Kidney tubule cell (primary cell): ENCODE measurements at regions not wholly inside any gene's neighbourhood (a gene's known extent, or its start where the extent isn't known, plus 50 kb on each side); places are given as distances from the start of the nearest gene placed in this dataset.
A peak's percentile ranks its signal among the peaks of the same experiment; 100 is the strongest.
"Not testable (repeated sequence)": the region's sequence is repeated elsewhere in the genome, so short reads cannot be mapped to it uniquely, and the experiment has no call there.

Source experiments
- DNase-seq: peaks from one replicate; pipeline ENCODE4 v3.0.0-alpha.2; 2018; ENCODE audit warnings: low spot score

DNA sequence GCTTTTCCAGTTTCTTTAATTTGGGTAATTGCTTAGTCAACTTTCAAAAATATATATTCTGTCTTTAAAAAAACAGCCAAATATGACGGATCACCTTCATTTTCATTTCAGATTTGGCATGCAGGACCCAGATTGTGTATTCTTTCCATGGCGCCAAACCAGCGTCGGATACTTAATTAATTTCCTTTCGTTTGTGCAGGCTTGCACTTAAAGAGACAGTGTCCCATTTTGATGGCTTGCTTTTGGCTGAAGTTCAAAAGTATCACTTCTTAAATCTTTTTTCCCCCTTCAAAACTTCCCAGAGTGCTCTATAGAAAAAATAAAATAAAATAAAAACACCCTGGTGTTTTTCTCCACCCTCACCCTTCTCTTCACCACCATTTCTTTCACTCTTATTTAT lies 394.5 kb upstream of the SOX9 start:
- DNase-seq, result no peak

DNA sequence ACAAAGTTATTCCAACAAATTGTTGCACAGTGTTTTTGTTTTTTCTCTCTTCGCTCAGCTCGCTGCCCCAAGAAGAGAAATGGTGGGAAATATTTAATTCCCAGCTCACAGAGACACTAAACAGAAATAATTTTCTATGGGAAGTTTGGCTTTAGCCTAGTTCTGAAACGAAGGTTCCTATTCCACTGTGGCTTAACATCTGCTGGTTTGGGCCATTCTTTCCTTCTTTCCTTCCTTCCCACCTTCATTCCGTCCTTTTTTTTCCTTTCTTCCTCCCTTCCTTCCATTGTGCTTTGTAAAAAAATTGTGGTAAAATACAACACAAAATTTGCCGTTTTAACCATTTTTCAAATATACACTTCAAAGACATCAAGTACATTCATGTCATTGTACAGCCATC lies 393.5 kb upstream of the SOX9 start:
- DNase-seq, result no peak

DNA sequence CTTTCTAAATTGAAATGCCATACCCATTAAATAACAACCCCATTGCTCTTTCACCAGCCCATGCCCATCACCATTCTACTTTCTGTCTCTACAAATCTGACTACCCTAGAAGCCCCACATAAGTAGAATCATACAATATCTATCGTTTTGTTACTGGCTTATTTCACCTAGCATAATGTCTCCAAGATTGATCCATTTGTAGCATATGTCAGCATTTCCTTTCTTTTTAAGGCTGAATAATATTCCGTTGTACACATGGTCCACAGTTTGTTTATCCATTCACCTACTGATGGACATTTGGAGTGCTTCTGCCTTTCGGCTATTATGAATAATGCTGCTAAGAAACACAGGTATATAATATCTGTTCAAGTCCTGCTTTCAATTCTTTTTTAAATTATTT lies 393.1 kb upstream of the SOX9 start:
- no peak for DNase-seq

DNA sequence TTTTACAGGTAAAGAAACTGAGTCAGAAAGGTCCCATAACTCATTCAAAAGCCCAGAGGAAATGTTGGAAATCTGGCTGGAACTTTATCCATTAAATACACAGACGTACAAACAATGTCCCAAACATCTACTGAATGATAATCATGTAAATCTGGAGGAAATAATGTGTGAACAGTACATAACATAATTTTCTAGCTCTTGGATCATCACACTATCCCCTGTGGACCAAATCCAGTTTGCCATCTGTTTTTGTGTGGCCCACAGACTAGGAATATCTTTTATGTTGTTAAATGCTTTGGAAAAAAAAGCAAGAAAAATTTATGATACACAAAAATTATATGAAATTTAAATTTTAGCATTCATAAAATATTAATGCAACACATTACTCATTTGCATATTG lies 389.9 kb upstream of the SOX9 start:
- DNase-seq, result no peak

DNA sequence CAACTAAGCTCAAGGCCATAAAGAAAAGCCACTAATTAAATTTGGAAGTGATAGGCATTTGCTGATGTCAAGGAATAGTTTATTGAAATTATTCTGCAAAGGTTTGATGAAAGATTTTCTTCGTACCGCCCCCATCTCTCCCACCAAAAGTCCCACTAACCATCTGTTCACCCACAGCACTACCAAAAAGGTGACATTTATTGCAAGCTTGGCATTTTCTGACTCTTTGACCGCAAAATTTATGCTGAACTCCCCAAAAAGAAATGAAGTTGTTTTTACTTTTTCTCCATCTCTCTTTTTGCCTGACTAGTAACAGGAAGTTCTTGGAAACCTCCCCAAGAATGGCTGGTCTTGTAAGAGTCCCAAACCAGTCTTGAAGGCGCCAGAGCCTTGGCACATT lies 384.9 kb upstream of the SOX9 start:
- no peak for DNase-seq

DNA sequence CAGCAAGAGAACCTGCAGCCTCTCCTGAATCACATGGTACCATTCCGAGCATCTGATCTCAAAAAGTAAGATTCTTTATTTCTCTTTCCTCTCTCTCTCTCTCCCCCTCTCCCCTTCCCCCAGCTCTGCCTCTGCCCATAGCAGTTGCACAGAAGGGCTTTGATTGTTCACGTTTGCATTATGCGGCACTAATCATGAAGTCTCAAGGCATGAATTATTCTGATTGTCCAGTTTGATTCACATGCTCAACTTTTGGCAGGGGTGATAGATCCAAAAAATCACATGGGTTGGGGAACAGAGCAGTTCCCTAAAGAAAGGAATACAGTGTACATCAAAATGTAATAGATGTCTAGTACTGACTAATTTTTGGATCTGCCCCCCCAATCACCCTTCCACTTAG lies 380.0 kb upstream of the SOX9 start:
- no peak for DNase-seq

DNA sequence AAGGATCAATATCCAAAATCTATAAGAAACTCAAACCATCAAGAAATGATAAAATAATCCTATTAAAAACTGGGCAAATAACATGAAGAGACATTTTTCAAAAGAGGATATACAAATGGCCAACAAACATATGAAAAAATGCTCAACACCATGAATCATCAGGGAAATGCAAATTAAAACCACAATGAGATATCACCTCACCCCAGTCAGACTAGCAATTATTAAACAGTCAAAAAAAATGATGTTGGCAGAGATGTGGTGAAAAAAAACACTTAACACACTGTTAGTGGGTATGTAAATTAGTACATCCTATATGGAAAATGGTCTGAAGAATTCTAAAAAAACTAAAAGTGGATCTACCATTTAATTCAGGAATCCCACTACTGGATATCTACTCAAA lies 379.0 kb upstream of the SOX9 start:
- peak; percentile 45 for DNase-seq

DNA sequence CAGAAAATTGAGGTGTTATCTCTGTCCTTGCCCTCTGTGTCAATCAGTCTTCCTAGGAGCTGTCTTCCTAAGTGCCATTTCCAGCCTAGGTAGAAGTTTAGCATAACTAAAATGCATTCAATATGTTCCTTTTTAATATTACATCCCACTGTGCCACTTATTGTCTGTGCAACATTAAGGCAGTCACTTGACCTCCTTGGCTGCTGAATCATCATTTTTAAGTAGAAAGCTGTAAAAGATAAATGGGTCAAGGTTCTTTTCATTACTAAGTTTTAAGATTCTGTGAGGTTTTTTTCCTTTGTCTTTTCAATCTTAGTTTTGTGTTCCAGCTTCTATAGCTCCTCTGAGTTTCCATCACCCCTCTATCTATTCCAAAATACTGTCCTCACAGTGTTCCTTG lies 371.9 kb upstream of the SOX9 start:
- DNase-seq, result no peak

DNA sequence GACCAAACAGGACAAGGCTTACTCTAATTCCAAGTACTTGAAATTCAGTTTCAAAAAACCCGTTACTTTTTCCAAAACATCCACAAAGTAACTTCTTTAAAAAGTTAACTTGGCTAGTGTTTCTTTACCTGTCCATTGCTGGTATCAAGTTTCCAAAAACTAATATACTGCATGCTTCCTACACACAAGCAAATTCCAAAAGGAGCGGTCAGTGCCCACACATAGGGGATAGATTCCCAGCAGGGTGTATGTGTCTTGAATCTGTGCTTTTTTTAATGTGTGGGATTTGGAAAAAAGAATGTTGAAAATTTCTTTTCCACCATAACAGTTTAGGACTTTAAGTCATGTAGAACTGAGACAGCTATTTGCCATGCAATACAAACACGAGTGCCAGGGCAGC lies 367.8 kb upstream of the SOX9 start:
- no peak for DNase-seq

DNA sequence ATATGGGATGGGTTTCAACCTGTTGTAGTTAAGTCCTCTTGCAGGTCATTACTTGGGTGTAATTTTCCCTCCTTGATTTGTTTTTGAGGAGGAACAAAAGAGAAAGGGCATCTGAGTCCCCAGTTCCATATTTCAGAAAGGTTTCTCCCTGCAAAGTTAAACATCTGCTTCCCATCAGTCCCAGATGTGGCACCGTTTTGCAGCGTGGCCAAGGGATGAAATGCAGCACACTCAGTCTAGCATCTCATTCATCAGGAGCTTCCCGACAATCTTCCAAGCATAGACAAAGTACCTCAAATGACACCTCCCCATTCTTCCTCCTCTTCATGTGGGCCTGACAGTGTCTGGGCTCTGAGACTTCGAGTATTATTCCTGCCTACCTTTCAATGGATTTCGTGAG lies 363.7 kb upstream of the SOX9 start:
- no peak for DNase-seq

DNA sequence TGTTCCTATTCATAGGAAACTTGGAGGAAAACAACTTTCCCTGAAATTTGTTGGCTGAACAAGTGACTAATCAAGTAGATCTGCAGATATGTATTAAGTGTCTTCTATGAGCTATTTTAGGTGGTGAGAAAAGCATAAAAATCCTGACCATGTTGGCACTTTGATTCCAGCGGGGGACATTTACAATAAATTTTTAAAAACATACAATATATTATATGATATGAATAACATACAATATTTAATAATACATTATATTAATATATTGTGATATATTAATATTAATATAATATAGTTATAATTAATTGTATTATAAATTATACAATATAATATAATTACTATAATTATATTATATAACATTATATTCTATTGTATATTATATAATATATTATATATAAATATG lies 362.9 kb upstream of the SOX9 start:
- DNase-seq, result no peak

DNA sequence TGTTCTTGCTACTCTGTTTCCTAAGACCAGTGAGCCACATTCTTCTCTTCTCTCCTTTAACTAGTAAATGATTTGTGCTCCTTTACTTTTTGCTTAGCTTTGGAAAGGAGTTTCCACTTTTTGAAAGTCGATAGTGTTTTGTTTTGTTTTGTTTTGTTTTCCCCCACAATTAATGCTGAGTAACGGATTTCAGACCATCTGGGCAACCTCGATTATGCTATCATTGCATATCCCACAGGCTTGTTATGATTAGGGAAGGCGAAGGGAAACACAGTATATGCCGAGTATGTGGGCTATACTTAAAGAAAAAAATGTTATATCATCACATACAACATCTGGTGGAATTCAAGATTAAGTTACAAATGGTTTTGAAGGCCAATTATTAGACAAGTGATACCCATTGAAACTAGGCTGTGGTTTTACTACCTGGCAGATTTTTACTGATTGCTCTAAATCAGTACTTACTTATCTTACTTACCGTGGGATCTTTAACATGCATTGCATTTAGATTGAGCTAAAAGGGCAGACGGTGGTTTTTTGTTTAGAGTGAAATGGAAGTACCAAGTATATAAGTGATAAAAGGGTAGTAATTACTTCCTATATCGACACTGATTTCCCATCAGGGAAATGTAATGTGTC lies 361.3 kb upstream of the SOX9 start:
- no peak for DNase-seq

DNA sequence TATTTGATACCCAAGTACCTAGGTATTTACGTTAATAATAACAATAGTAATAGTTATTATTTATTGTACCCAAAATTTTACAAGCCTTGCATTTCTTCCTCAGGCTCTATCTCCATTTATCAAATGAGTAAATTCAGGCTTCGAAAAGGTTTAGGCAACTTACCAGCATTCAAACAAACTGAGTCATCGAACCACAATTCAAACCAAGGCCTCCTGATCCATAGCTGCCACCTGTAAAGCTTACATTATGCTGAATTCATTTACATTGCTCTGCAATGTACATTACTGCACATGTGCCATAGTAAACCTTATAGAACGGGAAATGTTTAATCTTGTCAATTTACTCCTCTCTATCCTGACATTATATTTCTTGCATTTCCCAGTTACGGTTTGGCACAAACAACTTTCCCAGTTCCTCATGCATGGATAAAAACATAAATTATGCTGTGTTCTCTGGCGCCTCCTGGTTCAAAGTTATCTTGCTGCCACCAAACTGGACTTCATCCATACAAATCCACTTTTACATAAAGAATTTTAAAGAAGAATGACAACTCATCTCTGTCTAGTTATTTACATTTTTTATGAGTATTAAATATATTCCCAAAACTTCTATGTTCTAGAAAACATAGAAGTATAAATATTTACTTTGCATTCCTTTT lies 360.6 kb upstream of the SOX9 start:
- DNase-seq, result peak; percentile 26

DNA sequence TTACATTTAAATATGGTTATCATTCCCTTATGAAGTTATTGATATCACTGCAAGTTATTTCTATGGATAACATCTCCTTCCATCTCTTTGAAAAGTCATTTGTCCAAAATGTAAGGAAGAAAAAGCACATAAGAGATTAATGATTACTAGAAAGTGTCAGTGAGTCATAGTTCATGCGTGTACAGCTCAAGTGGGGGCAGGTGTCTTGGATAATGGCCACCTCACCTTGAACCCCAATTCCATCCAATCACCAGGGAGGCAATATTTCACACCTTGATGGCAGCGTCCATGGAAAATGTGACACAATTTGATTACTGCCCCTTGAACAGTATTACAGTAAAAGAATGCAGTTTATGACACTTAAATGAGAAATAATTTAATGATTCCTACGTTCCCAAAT lies 358.3 kb upstream of the SOX9 start:
- peak; percentile 31 for DNase-seq

DNA sequence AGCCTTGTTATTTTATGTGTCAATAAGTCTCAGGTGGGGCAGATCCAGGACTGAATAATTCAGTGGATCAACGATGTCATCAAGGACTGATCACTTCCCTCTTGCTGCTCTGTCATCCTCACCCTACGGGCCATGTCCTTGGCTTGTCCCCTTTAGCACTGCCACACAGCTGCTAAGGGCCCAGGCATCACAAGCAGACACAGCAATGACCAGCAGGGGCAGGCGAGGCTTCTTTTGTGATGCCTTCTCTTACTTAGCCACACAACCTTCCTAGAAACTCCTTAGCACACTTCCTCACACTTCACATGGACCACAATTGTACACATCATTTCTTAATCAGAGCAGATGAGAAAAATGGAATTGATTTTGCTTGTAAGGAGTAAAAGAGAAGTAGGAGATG lies 356.3 kb upstream of the SOX9 start:
- DNase-seq, result peak; percentile 26

DNA sequence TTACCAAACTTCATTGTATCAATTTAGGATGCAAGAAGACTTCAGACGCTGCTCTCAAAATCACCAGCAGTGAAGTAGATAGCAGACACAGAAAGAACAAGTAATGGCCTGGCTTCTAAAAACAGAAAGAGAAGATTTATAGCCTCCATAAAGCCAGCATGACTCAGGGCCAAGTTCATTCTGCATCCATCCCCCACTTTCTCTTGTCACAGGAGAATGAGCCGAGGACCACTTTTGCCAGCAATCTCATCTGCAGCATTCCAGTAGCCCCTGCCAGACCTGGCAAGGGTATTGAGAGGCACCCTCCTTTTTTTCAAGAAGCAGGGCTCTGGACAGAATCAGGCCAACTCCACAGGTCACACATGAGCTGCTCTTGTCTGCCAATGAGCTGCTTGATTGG lies 355.4 kb upstream of the SOX9 start:
- DNase-seq, result peak; percentile 30

DNA sequence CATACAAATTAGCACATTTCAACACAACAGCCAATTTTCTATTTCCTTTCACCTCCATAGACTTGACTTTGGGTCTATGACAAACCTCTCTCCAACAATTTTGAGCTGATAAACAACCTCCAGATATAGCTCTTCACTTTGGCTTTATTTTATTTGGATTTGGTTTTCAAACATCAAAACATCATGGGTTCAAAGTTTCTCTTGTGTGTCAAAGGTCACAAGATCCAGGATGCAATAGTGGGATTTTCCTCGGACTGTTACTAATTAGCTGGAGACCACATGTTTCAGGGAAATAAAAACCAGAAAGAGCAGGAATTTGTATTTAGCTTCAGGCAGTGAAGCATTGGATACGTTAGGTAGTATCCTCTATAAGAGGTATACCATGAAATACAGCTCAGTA lies 351.0 kb upstream of the SOX9 start:
- DNase-seq, result no peak

DNA sequence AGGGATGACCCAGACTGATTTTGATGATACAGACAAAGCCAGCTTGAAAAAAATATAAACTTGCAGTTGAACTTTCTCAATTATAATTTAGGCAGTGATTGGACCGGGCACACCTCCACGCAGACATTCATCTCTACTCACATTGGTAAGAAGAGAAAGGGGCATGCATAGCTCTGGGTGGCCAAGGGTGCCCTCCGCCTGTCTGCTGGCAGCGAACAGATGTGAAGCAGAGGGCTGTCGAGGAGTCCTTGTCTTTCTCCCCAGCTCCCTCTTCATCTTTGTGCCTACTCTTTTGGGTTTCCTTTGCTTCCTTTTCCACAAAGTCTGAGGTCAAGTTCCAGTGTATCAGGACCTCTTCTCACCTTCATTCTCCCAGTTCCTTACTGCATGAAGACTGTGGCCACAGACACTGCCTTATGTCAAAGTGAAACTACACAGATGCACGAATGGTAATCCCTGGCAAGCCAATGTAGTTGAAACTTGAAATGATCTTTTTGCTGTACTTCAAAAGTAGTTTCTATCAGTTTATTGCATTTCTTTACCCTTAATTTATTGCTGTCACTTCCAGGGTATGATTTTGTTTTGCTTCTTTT lies 343.7 kb upstream of the SOX9 start:
- DNase-seq, result no peak

DNA sequence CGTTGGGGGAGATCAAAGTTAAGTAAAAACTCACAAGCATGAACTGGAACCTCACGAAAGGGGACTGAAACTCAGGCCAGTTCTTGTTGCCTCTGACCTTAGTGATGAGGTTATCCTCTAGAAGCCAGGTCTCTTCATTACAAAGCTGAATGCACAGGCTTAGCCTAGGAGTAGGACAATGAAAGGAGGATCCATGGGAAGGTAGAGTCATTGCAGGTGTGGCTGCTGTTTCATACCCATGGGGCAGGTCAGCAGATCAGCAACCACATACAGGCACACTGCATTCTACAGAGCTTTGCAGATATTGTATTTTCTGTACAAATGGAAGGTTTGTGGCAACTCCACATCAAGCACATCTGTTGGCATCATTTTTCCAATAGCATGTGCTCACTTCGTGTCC lies 341.3 kb upstream of the SOX9 start:
- no peak for DNase-seq

DNA sequence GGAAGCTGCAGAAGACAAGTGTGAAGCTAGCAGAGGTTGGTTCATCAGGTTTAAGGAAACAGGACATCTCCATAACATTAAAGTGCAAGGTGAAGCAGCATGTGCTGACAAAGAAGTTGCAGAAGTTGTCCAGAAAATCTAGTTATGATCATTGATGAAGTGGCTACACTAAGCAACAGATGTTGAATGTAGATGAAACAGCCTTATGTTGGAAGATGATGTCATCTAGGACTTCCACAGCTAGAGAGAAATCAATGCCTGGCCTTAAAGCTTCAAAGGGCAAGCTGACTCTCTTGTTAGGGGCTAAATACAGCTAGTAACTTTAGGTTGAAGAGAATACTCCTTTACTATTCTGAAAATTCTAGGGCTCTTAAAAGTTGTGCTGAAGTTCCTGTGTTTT lies 340.2 kb upstream of the SOX9 start:
- DNase-seq, result no peak

DNA sequence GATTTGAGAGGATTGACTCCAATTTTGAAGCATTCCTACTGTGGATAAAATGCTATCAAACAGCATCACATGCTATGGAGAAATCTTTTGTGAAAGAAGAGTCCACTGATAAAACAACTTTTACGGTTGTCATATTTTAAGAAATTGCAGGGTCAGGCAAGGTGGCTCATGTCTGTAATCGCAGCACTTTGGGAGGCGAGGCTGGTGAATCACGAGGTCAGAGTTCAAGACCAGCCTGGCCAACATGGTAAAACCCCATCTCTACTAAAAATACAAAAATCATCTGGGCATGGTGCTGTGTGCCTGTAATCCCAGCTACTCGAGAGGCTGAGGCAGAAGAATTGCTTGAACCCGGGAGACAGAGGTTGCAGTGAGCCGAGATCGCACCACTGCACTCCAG lies 338.8 kb upstream of the SOX9 start:
- DNase-seq, result not testable (repeated sequence)

DNA sequence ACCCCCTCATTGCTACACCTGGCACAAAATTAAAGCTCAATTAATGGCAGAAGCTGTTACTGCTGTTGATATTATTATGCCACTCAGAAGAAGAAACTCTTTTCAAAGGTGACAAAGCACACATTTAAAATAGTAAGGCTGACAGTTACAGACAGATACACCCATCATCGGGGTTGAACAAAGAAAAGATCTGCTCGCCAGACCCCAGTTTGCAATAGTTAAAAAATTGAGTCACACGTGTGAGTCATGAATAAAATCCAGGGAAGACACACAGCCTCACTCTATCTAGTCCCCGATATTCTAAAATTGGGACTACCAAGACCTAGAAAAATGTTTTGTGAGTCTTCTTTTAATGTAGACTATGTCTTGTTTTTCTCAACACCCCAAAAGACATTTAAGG lies 330.0 kb upstream of the SOX9 start:
- DNase-seq, result no peak

DNA sequence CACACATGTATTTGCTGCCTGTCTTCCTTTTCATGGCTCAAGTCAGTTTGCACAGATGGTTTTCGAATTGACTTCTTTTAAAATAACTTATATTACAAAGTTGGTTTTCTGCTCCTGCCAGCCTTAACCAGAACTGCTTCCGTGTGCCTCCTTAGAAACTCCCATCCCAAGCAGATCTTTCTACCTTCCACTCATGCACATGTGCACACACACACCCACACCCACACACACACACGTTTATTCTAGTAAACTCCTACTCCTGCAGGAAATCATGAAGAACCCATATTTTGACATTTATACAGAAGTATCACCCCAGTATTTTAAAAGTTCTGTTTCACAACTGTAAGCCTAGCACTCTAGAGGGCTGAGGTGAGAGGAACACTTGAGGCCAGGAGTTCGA lies 329.5 kb upstream of the SOX9 start:
- no peak for DNase-seq

DNA sequence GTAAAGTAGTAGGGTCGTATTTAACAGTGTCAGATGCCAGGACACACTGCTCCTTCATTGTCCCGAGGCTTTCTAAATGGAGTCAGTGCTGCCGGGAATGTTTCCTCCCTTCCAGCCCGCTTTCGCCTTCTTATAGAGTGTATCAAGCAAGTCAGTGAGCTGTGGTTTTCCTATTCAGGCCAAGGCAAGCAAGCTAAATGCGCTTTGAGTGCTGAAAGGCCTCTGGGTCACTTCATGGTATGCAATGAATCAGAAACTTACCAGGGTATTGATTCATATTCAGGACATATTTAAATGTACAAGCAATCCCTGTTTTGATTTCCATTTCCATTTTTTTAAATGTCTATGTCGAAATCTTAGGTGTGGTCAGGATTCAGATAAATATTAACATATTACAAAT lies 327.9 kb upstream of the SOX9 start:
- DNase-seq, result peak; percentile 2
